ENCODE measurements at regions not wholly inside any gene's neighbourhood (a gene's known extent, or its start where the extent isn't known, plus 50 kb on each side); places are given as distances from the start of the nearest gene placed in this dataset.
"Not testable (repeated sequence)": the region's sequence is repeated elsewhere in the genome, so short reads cannot be mapped to it uniquely, and the experiment has no call there.

- no peak for DNase-seq (ENCODE audit: low read depth in 1 of 2, low spot score in 1 of 2)
- Histone ChIP-seq H3K27ac (replicated peaks) (no peak overlapping the region), H3K4me3 (replicated peaks; ENCODE audit: insufficient read depth, low read length) (no peak overlapping the region), H3K27me3 (ENCODE audit: insufficient read depth, poor library complexity, severe bottlenecking) (no peaks in the 10 kb centered on the region)
- TF ChIP-seq CTCF (IDR thresholded peaks at IDR 0.05; ENCODE audit: insufficient read depth, low read length) (no peak), GABPA (IDR thresholded peaks at IDR 0.05; ENCODE audit: low read depth) (no peak), REST (IDR thresholded peaks at IDR 0.05; ENCODE audit: insufficient replicate concordance, low read depth) (no peak), SPI1 (IDR thresholded peaks at IDR 0.05; ENCODE audit: borderline replicate concordance, low read depth) (no peak), POLR2AphosphoS5 (IDR thresholded peaks at IDR 0.05; ENCODE audit: low read depth) (no peak)
Measured at GRCh38 chr14:45785240-45785639, 532.2 kb upstream of the MIS18BP1 start.

GRCh38 chr14:45766247-45766646 lies 513.2 kb upstream of the MIS18BP1 start:
- no peak for DNase-seq (ENCODE audit: low read depth in 1 of 2, low spot score in 1 of 2)
- Histone ChIP-seq H3K27me3 (ENCODE audit: insufficient read depth, poor library complexity, severe bottlenecking) (no peaks in the 10 kb centered on the region), H3K4me3 (replicated peaks; ENCODE audit: insufficient read depth, low read length) (no peak overlapping the region), H3K27ac (replicated peaks) (no peak overlapping the region)
- TF ChIP-seq REST (IDR thresholded peaks at IDR 0.05; ENCODE audit: insufficient replicate concordance, low read depth), result no peak
- TF ChIP-seq CTCF (IDR thresholded peaks at IDR 0.05; ENCODE audit: insufficient read depth, low read length), result no peak
- TF ChIP-seq GABPA (IDR thresholded peaks at IDR 0.05; ENCODE audit: low read depth), result no peak
- no peak for TF ChIP-seq POLR2AphosphoS5 (IDR thresholded peaks at IDR 0.05; ENCODE audit: low read depth)
- no peak for TF ChIP-seq SPI1 (IDR thresholded peaks at IDR 0.05; ENCODE audit: borderline replicate concordance, low read depth)

- no peak for DNase-seq (ENCODE audit: low read depth in 1 of 2, low spot score in 1 of 2)
- no peak overlapping the region for H3K4me3 ChIP-seq (replicated peaks; ENCODE audit: insufficient read depth, low read length)
- TF ChIP-seq REST (IDR thresholded peaks at IDR 0.05; ENCODE audit: insufficient replicate concordance, low read depth) (no peak), CTCF (IDR thresholded peaks at IDR 0.05; ENCODE audit: insufficient read depth, low read length) (no peak), GABPA (IDR thresholded peaks at IDR 0.05; ENCODE audit: low read depth) (no peak), SPI1 (IDR thresholded peaks at IDR 0.05; ENCODE audit: borderline replicate concordance, low read depth) (peak; percentile 23; the same call in 1 of the 2 replicates), POLR2AphosphoS5 (IDR thresholded peaks at IDR 0.05; ENCODE audit: low read depth) (no peak)
- H3K27ac ChIP-seq (replicated peaks), result no peak overlapping the region
- no peaks in the 10 kb centered on the region for H3K27me3 ChIP-seq (ENCODE audit: insufficient read depth, poor library complexity, severe bottlenecking)
Measured at GRCh38 chr14:45757655-45758054, 504.7 kb upstream of the MIS18BP1 start.

GRCh38 chr14:45756412-45756811 lies 503.4 kb upstream of the MIS18BP1 start:
- H3K27ac ChIP-seq (replicated peaks); DNase-seq (ENCODE audit: low read depth in 1 of 2, low spot score in 1 of 2); H3K27me3 ChIP-seq (ENCODE audit: insufficient read depth, poor library complexity, severe bottlenecking); H3K4me3 ChIP-seq (replicated peaks; ENCODE audit: insufficient read depth, low read length): not testable (repeated sequence)

Measured in HL-60 (cell line).